A549 (cell line): ENCODE measurements at regions not wholly inside any gene's neighbourhood (a gene's known extent, or its start where the extent isn't known, plus 50 kb on each side); places are given as distances from the start of the nearest gene placed in this dataset.

Experiments used
- ATAC-seq, 2 experiments: fragments of 200-7000 bp in 1 of 2; fragments of >200 bp in 1 of 2; cut with Nextera tagmentation in 1 of 2; cut with Tn5 transposase in 1 of 2; 3 replicates each; pipeline versions ENCODE4 v1.8.0 to v1.9.1; 2018 to 2020; ENCODE audit warnings: mild to moderate bottlenecking in 1 of 2, moderate library complexity in 1 of 2
- CTCF ChIA-PET: fragments of 300-600 bp; sonication (Branson Sonifier 250); formaldehyde crosslinking; extraction: SDS; loops from one replicate; lab custom pipeline; 2021; ENCODE audit warnings: antibody characterized with exemption, inconsistent platforms; lab: Yijun Ruan, JAX
- POLR2A ChIA-PET: fragments of 350-600 bp; formaldehyde crosslinking; extraction: SDS; loops from one replicate; lab custom pipeline; 2021; ENCODE audit warnings: antibody characterized with exemption, inconsistent platforms; lab: Yijun Ruan, JAX
- DNase-seq, 2 experiments: peaks; one replicate each; pipeline versions ENCODE4 v3.0.0 to v3.0.0-alpha.2; 2011 to 2016; ENCODE audit warnings: low read depth in 1 of 2, low spot score in 1 of 2
- FAIRE-seq: peaks from 2 replicates; lab custom pipeline; 2011; peaks lifted over from hg19 to GRCh38; lab: Jason Lieb, UNC
- H3K27ac ChIP-seq, 2 experiments: fragments of >200 bp; sonication (Bioruptor Twin); formaldehyde crosslinking; 3 replicates each; pipeline ENCODE4 v1.5.1; 2016 to 2017
- H3K4me1 ChIP-seq: fragments of >200 bp; sonication (Bioruptor Twin); formaldehyde crosslinking; 3 replicates; pipeline ENCODE4 v1.6.1; 2016
- H3K4me2 ChIP-seq: fragments of >200 bp; sonication (Bioruptor Twin); formaldehyde crosslinking; 3 replicates; pipeline ENCODE4 v1.6.1; 2016
- H3K4me3 ChIP-seq: fragments of >200 bp; sonication (Bioruptor Twin); formaldehyde crosslinking; 3 replicates; pipeline ENCODE4 v1.5.1; 2016
- H3K9me3 ChIP-seq: fragments of >200 bp; sonication (Bioruptor Twin); formaldehyde crosslinking; 3 replicates; pipeline ENCODE4 v1.6.1; 2016
- CBX8 ChIP-seq: fragments of 200-600 bp; sonication (generic); IDR thresholded peaks from 2 replicates; pipeline ENCODE4 v1.6.1; 2016
- FOSB ChIP-seq: fragments of 250-450 bp; sonication (Bioruptor Pico); IDR thresholded peaks from 2 replicates; pipeline ENCODE4 v1.5.0; 2020; ENCODE audit warnings: mild to moderate bottlenecking, moderate library complexity
- FOSL2 ChIP-seq, 2 experiments: fragments of 450-650 bp in 1 of 2; fragments of >200 bp in 1 of 2; sonication (Bioruptor Twin) in 1 of 2; formaldehyde crosslinking; IDR thresholded peaks; 2 replicates each; pipeline versions ENCODE4 v1.5.0 to v1.6.1; 2016 to 2020; ENCODE audit warnings: mild to moderate bottlenecking in 1 of 2, moderate library complexity in 1 of 2
- FOXS1 ChIP-seq: fragments of 250-450 bp; sonication (Bioruptor Pico); IDR thresholded peaks from 2 replicates; pipeline ENCODE4 v1.5.0; 2020; ENCODE audit warnings: mild to moderate bottlenecking, moderate library complexity
- HOXA7 ChIP-seq: fragments of 250-450 bp; sonication (Bioruptor Pico); IDR thresholded peaks from 2 replicates; pipeline ENCODE4 v1.5.0; 2020; ENCODE audit warnings: mild to moderate bottlenecking, moderate library complexity
- JUN ChIP-seq, 2 experiments: fragments of >200 bp; sonication (Bioruptor Twin); formaldehyde crosslinking; IDR thresholded peaks; 2 replicates in 1 of 2; 3 replicates in 1 of 2; pipeline ENCODE4 v1.6.1; 2016 to 2017
- MAX ChIP-seq: IDR thresholded peaks from 2 replicates; pipeline ENCODE4 v1.6.1; 2012
- NFE2L2 ChIP-seq: fragments of 150-350 bp; conservative IDR thresholded peaks from 2 replicates; pipeline ENCODE4 v1.6.1; 2014; ENCODE audit warnings: low read length
- NPAS2 ChIP-seq: fragments of 250-450 bp; sonication (Bioruptor Pico); IDR thresholded peaks from 2 replicates; pipeline ENCODE4 v1.8.0; 2022; ENCODE audit warnings: mild to moderate bottlenecking, moderate library complexity, borderline replicate concordance
- POLR2AphosphoS2 ChIP-seq: conservative IDR thresholded peaks from 2 replicates; pipeline ENCODE4 v1.6.1; 2012; ENCODE audit warnings: low read length, improper control_type of control experiment, inconsistent platforms
- TP53 ChIP-seq: fragments of 250-450 bp; sonication (Bioruptor Pico); IDR thresholded peaks from 2 replicates; pipeline ENCODE4 v1.5.0; 2021; ENCODE audit warnings: mild to moderate bottlenecking, moderate library complexity
- ZC3H11A ChIP-seq: fragments of 450-650 bp; IDR thresholded peaks from 2 replicates; pipeline ENCODE4 v1.6.1; 2014; ENCODE audit warnings: antibody characterized with exemption, mild to moderate bottlenecking
- ZNF302 ChIP-seq: fragments of 250-450 bp; sonication (Bioruptor Pico); IDR thresholded peaks from 2 replicates; pipeline ENCODE4 v1.9.0; 2021; ENCODE audit warnings: inconsistent platforms, mild to moderate bottlenecking, moderate library complexity
- WGBS: methylation state at CpG from one replicate; pipeline ENCODE4 v1.1.6; 2017; ENCODE audit errors: missing lambda C conversion rate; 5-methylcytosine and 5-hydroxymethylcytosine counted together
- TF ChIP-seq, protein P1 (sequence below): fragments of >200 bp; sonication (Bioruptor Twin); formaldehyde crosslinking; IDR thresholded peaks from 2 replicates; pipeline ENCODE4 v1.6.1; 2016
- TF ChIP-seq, protein P2 (sequence below): fragments of 200-600 bp; sonication (generic); IDR thresholded peaks from 2 replicates; pipeline ENCODE4 v1.6.1; 2016; ENCODE audit warnings: antibody characterized with exemption, mild to moderate bottlenecking, moderate library complexity
- TF ChIP-seq, protein P3 (sequence below): fragments of 150-350 bp; IDR thresholded peaks from 2 replicates; pipeline ENCODE4 v1.6.1; 2014; ENCODE audit warnings: low read depth, mild to moderate bottlenecking, low read length
- TF ChIP-seq, protein P4 (sequence below): fragments of >200 bp; sonication (Bioruptor Twin); formaldehyde crosslinking; IDR thresholded peaks from 3 replicates; pipeline ENCODE4 v1.6.1; 2016
- TF ChIP-seq, protein P5 (sequence below): fragments of >200 bp; sonication (Bioruptor Twin); formaldehyde crosslinking; IDR thresholded peaks from 3 replicates; pipeline ENCODE4 v1.5.1; 2016
- TF ChIP-seq, protein P6 (sequence below): IDR thresholded peaks from 2 replicates; pipeline ENCODE4 v1.6.1; 2012

DNA sequence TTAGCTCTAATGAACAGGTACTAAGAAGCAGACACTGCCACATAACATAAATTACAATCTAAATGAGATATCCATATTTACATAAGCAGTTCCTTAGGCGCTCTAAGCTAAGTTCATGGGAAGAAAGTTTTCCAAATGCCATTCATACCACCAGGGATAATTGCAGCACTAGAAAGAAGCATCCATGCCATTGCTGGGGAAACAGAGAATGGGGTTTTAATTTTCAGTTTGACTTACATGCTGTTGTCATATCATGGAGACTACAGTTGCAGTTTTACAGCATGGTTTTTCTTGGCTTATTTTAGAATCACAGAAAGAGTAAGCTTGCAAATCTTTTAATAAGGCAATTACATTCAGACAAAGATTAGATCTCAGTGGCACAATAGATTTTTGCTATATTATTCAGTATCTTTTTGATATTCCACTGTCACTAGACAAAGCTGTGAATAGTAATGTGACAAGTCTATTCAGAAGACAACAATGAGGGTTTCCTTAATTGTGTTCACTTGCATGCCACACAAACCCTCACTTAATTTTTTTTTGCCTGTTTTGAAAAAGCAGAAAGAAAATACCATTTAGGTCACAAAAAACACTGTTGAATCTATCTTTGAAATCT lies 108.4 kb upstream of the ELAVL2 start:
- Histone ChIP-seq H3K9me3 (no peaks in the 10 kb centered on the region), H3K4me1 (no peaks in the 10 kb centered on the region), H3K4me2 (no peak overlapping the region), H3K27ac (no peak overlapping the region), H3K4me3 (no peak overlapping the region)
- 0% methylated on average over 1 of the region's 1 CpG for WGBS
- FAIRE-seq (no peak), ATAC-seq (no peak), DNase-seq (no peak)
- TF ChIP-seq HOXA7 (no peak), NPAS2 (no peak), MAX (no peak), FOXS1 (CRISPR knock-in tag) (no peak), TP53 (CRISPR knock-in tag) (no peak), FOSB (CRISPR knock-in tag) (no peak)
- TF ChIP-seq, protein P1, sequence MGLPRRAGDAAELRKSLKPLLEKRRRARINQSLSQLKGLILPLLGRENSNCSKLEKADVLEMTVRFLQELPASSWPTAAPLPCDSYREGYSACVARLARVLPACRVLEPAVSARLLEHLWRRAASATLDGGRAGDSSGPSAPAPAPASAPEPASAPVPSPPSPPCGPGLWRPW: no peak
- TF ChIP-seq, protein P2, sequence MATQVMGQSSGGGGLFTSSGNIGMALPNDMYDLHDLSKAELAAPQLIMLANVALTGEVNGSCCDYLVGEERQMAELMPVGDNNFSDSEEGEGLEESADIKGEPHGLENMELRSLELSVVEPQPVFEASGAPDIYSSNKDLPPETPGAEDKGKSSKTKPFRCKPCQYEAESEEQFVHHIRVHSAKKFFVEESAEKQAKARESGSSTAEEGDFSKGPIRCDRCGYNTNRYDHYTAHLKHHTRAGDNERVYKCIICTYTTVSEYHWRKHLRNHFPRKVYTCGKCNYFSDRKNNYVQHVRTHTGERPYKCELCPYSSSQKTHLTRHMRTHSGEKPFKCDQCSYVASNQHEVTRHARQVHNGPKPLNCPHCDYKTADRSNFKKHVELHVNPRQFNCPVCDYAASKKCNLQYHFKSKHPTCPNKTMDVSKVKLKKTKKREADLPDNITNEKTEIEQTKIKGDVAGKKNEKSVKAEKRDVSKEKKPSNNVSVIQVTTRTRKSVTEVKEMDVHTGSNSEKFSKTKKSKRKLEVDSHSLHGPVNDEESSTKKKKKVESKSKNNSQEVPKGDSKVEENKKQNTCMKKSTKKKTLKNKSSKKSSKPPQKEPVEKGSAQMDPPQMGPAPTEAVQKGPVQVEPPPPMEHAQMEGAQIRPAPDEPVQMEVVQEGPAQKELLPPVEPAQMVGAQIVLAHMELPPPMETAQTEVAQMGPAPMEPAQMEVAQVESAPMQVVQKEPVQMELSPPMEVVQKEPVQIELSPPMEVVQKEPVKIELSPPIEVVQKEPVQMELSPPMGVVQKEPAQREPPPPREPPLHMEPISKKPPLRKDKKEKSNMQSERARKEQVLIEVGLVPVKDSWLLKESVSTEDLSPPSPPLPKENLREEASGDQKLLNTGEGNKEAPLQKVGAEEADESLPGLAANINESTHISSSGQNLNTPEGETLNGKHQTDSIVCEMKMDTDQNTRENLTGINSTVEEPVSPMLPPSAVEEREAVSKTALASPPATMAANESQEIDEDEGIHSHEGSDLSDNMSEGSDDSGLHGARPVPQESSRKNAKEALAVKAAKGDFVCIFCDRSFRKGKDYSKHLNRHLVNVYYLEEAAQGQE: no peak
- TF ChIP-seq, protein P3, sequence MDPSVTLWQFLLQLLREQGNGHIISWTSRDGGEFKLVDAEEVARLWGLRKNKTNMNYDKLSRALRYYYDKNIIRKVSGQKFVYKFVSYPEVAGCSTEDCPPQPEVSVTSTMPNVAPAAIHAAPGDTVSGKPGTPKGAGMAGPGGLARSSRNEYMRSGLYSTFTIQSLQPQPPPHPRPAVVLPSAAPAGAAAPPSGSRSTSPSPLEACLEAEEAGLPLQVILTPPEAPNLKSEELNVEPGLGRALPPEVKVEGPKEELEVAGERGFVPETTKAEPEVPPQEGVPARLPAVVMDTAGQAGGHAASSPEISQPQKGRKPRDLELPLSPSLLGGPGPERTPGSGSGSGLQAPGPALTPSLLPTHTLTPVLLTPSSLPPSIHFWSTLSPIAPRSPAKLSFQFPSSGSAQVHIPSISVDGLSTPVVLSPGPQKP: no peak
- TF ChIP-seq, protein P4, sequence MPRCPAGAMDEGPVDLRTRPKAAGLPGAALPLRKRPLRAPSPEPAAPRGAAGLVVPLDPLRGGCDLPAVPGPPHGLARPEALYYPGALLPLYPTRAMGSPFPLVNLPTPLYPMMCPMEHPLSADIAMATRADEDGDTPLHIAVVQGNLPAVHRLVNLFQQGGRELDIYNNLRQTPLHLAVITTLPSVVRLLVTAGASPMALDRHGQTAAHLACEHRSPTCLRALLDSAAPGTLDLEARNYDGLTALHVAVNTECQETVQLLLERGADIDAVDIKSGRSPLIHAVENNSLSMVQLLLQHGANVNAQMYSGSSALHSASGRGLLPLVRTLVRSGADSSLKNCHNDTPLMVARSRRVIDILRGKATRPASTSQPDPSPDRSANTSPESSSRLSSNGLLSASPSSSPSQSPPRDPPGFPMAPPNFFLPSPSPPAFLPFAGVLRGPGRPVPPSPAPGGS: no peak
- CTCF ChIA-PET: no interaction called here
- POLR2A ChIA-PET: no interaction called here

DNA sequence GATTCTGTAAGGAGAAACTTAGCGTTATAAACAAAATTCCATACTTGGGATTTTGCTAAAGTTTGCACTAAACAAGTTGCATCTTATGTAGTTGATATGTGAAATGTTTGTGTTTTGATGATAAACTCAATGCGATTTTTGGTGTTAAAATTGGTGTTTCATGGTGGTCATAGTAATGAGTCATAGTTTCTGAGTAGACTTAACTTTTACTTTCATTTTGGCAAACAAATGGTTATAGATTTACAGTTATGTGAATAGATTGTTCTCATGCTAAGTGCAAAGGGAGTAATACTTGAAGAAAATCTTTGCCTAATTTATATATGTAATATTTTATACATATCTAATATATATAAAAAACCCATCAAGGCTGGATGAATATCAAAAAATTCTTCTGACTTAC lies 107.3 kb upstream of the ELAVL2 start:
- no peak for DNase-seq
- H3K9me3 ChIP-seq: no peaks in the 10 kb centered on the region
- H3K4me3 ChIP-seq: no peak overlapping the region
- H3K4me2 ChIP-seq: no peak overlapping the region
- no peaks in the 10 kb centered on the region for H3K4me1 ChIP-seq
- no peak for FAIRE-seq
- no peak for TF ChIP-seq POLR2AphosphoS2
- no peak for TF ChIP-seq JUN (IDR thresholded peaks at IDR 0.05)
- no peak for TF ChIP-seq FOSL2 (IDR thresholded peaks at IDR 0.05)
- peak; percentile 14; the same call in 1 of the 2 replicates for TF ChIP-seq FOSL2 (CRISPR knock-in tag; IDR thresholded peaks at IDR 0.05)
- TF ChIP-seq HOXA7: no peak
- TF ChIP-seq ZC3H11A: no peak
- POLR2A ChIA-PET: no interaction called here
- 14% methylated on average over 2 of the region's 2 CpGs for WGBS
- H3K27ac ChIP-seq: no peak overlapping the region
- no peak for ATAC-seq
- CTCF ChIA-PET: interaction anchor here (1.6 kb wide), 1 partner anchor 10 kb away, joined by 4 read pairs; no protein-coding TSS in a partner anchor

- Histone ChIP-seq H3K4me2 (no peak overlapping the region), H3K27ac (no peak overlapping the region)
- POLR2A ChIA-PET: no interaction called here
- FAIRE-seq: no peak
- TF ChIP-seq NFE2L2 (no peak), CBX8 (no peak), ZNF302 (CRISPR knock-in tag) (no peak)
- TF ChIP-seq, protein P5, sequence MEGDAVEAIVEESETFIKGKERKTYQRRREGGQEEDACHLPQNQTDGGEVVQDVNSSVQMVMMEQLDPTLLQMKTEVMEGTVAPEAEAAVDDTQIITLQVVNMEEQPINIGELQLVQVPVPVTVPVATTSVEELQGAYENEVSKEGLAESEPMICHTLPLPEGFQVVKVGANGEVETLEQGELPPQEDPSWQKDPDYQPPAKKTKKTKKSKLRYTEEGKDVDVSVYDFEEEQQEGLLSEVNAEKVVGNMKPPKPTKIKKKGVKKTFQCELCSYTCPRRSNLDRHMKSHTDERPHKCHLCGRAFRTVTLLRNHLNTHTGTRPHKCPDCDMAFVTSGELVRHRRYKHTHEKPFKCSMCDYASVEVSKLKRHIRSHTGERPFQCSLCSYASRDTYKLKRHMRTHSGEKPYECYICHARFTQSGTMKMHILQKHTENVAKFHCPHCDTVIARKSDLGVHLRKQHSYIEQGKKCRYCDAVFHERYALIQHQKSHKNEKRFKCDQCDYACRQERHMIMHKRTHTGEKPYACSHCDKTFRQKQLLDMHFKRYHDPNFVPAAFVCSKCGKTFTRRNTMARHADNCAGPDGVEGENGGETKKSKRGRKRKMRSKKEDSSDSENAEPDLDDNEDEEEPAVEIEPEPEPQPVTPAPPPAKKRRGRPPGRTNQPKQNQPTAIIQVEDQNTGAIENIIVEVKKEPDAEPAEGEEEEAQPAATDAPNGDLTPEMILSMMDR: no peak
- TF ChIP-seq, protein P6, sequence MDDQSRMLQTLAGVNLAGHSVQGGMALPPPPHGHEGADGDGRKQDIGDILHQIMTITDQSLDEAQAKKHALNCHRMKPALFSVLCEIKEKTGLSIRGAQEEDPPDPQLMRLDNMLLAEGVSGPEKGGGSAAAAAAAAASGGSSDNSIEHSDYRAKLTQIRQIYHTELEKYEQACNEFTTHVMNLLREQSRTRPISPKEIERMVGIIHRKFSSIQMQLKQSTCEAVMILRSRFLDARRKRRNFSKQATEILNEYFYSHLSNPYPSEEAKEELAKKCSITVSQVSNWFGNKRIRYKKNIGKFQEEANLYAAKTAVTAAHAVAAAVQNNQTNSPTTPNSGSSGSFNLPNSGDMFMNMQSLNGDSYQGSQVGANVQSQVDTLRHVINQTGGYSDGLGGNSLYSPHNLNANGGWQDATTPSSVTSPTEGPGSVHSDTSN: no peak
- TF ChIP-seq, all 56 proteins: peak for 0
- Histone ChIP-seq H3K4me3 (no peak overlapping the region), H3K9me3 (no peaks in the 10 kb centered on the region), H3K4me1 (no peaks in the 10 kb centered on the region)
- ATAC-seq (no peak), DNase-seq (no peak)
- CTCF ChIA-PET: interaction anchor here (1.6 kb wide), 1 partner anchor 10 kb away, joined by 3 read pairs; no protein-coding TSS in a partner anchor
Observed at GRCh38 chr9:23926368-23926767, 100.3 kb upstream of the ELAVL2 start.
